Endothelial cell of umbilical vein (primary cell): ENCODE measurements at regions not wholly inside any gene's neighbourhood (a gene's known extent, or its start where the extent isn't known, plus 50 kb on each side); places are given as distances from the start of the nearest gene placed in this dataset.

ENCODE experiments used
- CTCF ChIP-seq, 2 donors: IDR thresholded peaks; 1 replicate in 1 of 2; 2 replicates in 1 of 2; pipeline ENCODE4 v1.5.1; 2011; ENCODE audit warnings: low read length in 2 of 2, mild to moderate bottlenecking in 2 of 2, moderate library complexity in 2 of 2, control low read depth in 1 of 2, inconsistent platforms in 1 of 2, low read depth in 1 of 2; ENCODE audit not compliant: insufficient read depth in 1 of 2; ENCODE audit errors: extremely low read depth in 1 of 2
- EZH2 ChIP-seq: IDR thresholded peaks from 2 replicates; pipeline ENCODE4 v1.6.1; 2012; ENCODE audit warnings: borderline replicate concordance, low read depth, mild to moderate bottlenecking, moderate library complexity, low read length, inconsistent platforms; ENCODE audit not compliant: severe bottlenecking
- GATA2 ChIP-seq: IDR thresholded peaks from 2 replicates; pipeline ENCODE4 v1.7.0; 2011; ENCODE audit warnings: low read depth, mild to moderate bottlenecking, moderate library complexity, mixed read lengths, low read length; ENCODE audit not compliant: insufficient read length, insufficient read depth
- JUN ChIP-seq: IDR thresholded peaks from 2 replicates; pipeline ENCODE4 v1.6.1; 2011; ENCODE audit warnings: borderline replicate concordance, low read depth; ENCODE audit not compliant: insufficient read length, insufficient read depth
- POLR2A ChIP-seq: IDR thresholded peaks from 2 replicates; pipeline ENCODE4 v1.6.1; 2012; ENCODE audit warnings: low read depth, mild to moderate bottlenecking, control low read depth, low read length
- POLR2AphosphoS5 ChIP-seq: IDR thresholded peaks from 2 replicates; pipeline ENCODE4 v1.6.1; 2012; ENCODE audit warnings: low read depth, mild to moderate bottlenecking, control low read depth, low read length, moderate library complexity; ENCODE audit not compliant: insufficient read depth

GRCh38 chr21:16307256-16307655, 577.5 kb downstream of the USP25 start:
- TF ChIP-seq CTCF (IDR thresholded peaks at IDR 0.05; ENCODE audit: extremely low read depth in 1 of 2, insufficient read depth in 1 of 2, low read depth in 1 of 2, low read length in 2 of 2) = no peak
- no peak for TF ChIP-seq EZH2
- TF ChIP-seq POLR2AphosphoS5 = no peak
- no peak for TF ChIP-seq POLR2A
- TF ChIP-seq JUN = no peak
- TF ChIP-seq GATA2 = no peak
